ENCODE measurements at regions not wholly inside any gene's neighbourhood (a gene's known extent, or its start where the extent isn't known, plus 50 kb on each side); places are given as distances from the start of the nearest gene placed in this dataset.

DNA sequence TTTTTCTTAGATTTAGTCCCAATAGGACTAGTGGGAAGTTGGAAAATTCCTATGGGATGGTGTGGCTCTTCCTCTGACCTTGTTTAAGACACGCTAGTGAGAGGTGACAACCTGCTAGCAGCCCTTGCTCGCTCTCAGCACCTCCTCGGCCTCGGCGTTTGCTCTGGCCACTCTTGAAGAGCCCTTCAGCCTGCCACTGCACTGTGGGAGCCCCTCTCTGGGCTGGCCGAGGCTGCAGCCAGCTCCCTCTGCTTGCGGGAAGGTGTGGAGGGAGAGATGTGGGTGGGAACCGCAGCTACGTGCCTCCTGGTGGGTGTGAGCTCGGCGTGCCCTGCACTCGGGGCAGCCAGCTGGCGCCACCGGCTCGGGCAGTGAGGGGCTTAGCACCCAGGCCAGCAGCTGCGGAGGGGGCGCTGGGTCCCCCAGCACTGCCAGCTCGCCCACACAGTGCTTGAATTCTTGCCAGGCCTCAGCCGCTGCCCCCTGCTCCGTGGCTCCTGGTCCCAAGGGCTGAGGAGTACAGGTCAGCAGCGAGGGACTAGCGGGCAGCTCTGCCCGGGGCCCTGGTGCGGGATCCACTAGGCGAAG is 254.5 kb upstream of the ANKRD55 start:
- Histone ChIP-seq H3K27me3 (no peaks in the 10 kb centered on the region), H3K9me3 (no peaks in the 10 kb centered on the region), H3K4me1 (no peaks in the 10 kb centered on the region), H3K4me3 (no peak overlapping the region), H3K36me3 (no peaks in the 10 kb centered on the region), H3K27ac (no peak overlapping the region)
- intact Hi-C loops (cut with DNase I; ENCODE audit: low total_unique reads) = no loop called here
- DNase-seq = no peak
- TF ChIP-seq, protein P1, sequence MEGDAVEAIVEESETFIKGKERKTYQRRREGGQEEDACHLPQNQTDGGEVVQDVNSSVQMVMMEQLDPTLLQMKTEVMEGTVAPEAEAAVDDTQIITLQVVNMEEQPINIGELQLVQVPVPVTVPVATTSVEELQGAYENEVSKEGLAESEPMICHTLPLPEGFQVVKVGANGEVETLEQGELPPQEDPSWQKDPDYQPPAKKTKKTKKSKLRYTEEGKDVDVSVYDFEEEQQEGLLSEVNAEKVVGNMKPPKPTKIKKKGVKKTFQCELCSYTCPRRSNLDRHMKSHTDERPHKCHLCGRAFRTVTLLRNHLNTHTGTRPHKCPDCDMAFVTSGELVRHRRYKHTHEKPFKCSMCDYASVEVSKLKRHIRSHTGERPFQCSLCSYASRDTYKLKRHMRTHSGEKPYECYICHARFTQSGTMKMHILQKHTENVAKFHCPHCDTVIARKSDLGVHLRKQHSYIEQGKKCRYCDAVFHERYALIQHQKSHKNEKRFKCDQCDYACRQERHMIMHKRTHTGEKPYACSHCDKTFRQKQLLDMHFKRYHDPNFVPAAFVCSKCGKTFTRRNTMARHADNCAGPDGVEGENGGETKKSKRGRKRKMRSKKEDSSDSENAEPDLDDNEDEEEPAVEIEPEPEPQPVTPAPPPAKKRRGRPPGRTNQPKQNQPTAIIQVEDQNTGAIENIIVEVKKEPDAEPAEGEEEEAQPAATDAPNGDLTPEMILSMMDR (IDR thresholded peaks at IDR 0.05) = no peak
- TF ChIP-seq POLR2A (IDR thresholded peaks at IDR 0.05) = no peak

DNA sequence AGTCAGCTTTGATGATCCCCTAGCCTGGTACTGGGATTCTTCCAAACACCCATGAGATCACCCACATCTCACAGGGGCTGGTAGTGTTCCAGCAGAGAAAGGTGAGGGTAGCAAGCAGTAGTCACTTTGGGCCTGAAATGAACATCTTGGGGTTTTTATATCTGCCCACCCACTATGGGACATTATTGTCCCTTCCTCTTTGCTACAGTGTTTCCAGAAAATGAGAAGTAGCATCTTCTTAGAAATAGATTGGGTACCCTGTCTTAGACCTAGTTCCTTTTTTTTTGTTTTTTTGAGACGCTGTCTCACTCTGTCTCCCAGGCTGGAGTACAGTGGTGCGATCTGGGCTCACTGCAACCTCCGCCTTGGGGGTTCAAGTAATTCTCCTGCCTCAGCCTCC is 249.2 kb upstream of the ANKRD55 start:
- H3K27ac ChIP-seq = peak overlapping the region; percentile 97

DNA sequence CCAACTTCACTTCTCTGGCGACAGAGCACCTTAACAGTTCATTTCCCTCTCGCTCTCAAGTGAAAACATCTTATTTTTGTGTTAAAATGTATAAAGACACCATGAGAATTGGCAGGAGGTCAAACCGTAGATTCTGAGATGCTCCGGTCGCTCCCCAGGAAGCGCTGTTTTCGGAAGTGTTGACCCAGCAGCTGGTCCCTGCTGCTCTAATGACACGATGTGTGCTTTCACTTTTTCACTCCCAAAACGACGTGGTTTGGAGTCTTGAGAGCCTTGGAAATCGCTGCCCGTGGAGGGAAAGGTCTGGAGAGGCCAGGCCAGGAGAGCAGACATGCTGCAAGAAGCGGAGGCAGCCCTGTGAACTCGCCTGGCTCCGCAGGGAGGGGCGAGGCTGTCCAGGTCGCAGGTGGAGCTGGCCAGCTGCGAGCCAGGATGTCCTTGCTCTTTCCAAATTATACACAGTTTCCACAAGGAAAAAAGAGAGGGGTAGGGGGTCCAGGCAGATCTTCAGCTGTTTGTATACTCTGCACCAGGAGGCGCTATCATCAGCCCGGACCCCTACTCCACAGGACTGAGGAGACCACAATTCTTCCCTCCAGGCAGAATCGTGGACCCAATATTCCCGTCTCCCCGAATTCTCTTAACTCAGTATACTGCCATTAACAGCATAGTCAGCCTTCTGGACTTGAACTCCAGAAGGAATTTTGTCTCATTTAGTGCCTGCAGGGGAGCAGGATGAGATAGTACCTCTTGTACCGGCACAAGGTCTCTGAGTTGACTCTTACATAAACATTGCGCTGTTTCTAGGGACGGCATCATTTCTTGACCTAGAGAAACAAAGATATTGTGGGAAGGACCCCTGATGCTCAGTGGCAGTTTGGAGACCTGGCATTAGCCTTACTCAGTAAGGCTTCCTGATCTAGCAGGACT is 248.6 kb upstream of the ANKRD55 start:
- peak overlapping the region; percentile 97 for H3K27ac ChIP-seq
- no peaks in the 10 kb centered on the region for H3K27me3 ChIP-seq
- no peaks in the 10 kb centered on the region for H3K9me3 ChIP-seq
- H3K36me3 ChIP-seq = no peaks in the 10 kb centered on the region
- H3K4me3 ChIP-seq = peak overlapping the region; percentile 65 to 69
- H3K4me1 ChIP-seq = peaks cover 0 to 7% of the 10 kb centered on the region in 2 donors
- intact Hi-C loops (cut with DNase I; ENCODE audit: low total_unique reads) = no loop called here
- no peak for TF ChIP-seq POLR2A (IDR thresholded peaks at IDR 0.05)
- TF ChIP-seq, protein P1 (IDR thresholded peaks at IDR 0.05) = peak in 3 of 4 experiments; percentile 2 to 23 (median 15)
- DNase-seq = peak; percentile 42 to 44

More for the DNA sequence above, 249.2 kb upstream of the ANKRD55 start:
- TF ChIP-seq, protein P1 (IDR thresholded peaks at IDR 0.05) = no peak
- TF ChIP-seq POLR2A (IDR thresholded peaks at IDR 0.05) = no peak
- no peaks in the 10 kb centered on the region for H3K9me3 ChIP-seq
- no peaks in the 10 kb centered on the region for H3K36me3 ChIP-seq
- H3K27me3 ChIP-seq = no peaks in the 10 kb centered on the region
- intact Hi-C loops (cut with DNase I; ENCODE audit: low total_unique reads) = no loop called here
- DNase-seq = no peak
- H3K4me3 ChIP-seq = no peak overlapping the region
- H3K4me1 ChIP-seq = peaks cover 0 to 7% of the 10 kb centered on the region in 2 donors

DNA sequence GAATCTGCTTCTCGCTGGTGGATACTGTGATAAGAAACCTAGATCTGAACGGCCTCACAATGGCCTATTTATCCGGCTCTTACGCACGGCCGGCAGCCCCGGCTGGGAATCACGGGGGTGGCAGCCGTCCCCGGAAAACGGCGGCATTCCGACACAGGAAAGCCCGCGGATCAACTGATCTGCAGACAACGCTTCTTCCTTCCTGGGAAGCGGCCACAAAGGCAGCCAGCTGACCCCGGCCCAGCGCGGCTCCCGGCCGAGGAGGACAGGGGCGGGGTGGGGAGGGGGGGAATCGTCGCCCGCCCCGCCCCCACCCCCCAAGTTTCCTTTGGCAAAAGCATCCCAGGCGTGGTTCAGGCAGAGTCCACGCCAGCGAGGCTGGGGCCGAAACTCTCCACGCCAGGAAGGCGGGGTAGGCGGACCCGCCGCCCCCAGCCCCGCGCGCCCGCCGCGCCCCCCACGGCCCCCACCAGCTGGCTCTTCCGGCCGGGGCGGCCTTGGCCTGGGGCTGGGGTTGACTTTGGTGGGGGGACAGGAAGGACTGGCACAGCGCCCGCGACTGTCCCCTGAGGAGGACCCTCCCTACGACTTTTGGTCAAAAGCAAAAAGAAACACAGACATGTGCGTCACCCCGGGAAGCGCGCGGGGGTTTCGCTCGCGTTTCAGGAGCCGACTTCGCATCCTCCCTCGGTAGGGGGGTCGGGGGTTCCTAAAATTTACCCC is 247.7 kb upstream of the ANKRD55 start:
- Histone ChIP-seq H3K4me3 (peak overlapping the region; percentile 65 to 69), H3K9me3 (no peaks in the 10 kb centered on the region), H3K36me3 (no peaks in the 10 kb centered on the region), H3K27me3 (no peaks in the 10 kb centered on the region), H3K27ac (peak overlapping the region; percentile 97), H3K4me1 (peaks cover 0 to 7% of the 10 kb centered on the region in 2 donors)
- intact Hi-C loops (cut with DNase I; ENCODE audit: low total_unique reads) = no loop called here
- peak; percentile 41 to 62 for DNase-seq
- no peak for TF ChIP-seq POLR2A (IDR thresholded peaks at IDR 0.05)
- TF ChIP-seq, protein P1 (IDR thresholded peaks at IDR 0.05) = no peak

All from uterus (tissue), 3 donors.